ENCODE measurements at regions not wholly inside any gene's neighbourhood (a gene's known extent, or its start where the extent isn't known, plus 50 kb on each side); places are given as distances from the start of the nearest gene placed in this dataset.
"Not testable (repeated sequence)": the region's sequence is repeated elsewhere in the genome, so short reads cannot be mapped to it uniquely, and the experiment has no call there.

- Histone ChIP-seq H3K4me1 (ENCODE audit: control insufficient read depth, insufficient read depth, low read length) (no peaks in the 10 kb centered on the region), H3K4me3 (ENCODE audit: low read length) (no peak overlapping the region), H3K9me3 (ENCODE audit: control insufficient read depth, low read length) (no peaks in the 10 kb centered on the region), H3K9ac (ENCODE audit: low read length) (no peak overlapping the region), H3K27me3 (ENCODE audit: control insufficient read depth, insufficient read depth, low read length) (no peaks in the 10 kb centered on the region), H3K36me3 (ENCODE audit: control insufficient read depth, insufficient read depth, low read length) (no peaks in the 10 kb centered on the region)
Measured at GRCh38 chr3:6697722-6698121, 163.2 kb upstream of the GRM7 start.

GRCh38 chr3:6704817-6705216 lies 156.1 kb upstream of the GRM7 start:
- not testable (repeated sequence) for H3K27me3 ChIP-seq (ENCODE audit: control insufficient read depth, insufficient read depth, low read length); H3K4me3 ChIP-seq (ENCODE audit: low read length); H3K4me1 ChIP-seq (ENCODE audit: control insufficient read depth, insufficient read depth, low read length); H3K36me3 ChIP-seq (ENCODE audit: control insufficient read depth, insufficient read depth, low read length); H3K9ac ChIP-seq (ENCODE audit: low read length); H3K9me3 ChIP-seq (ENCODE audit: control insufficient read depth, low read length)

- H3K4me3 ChIP-seq (ENCODE audit: low read length) = no peak overlapping the region
- no peaks in the 10 kb centered on the region for H3K9me3 ChIP-seq (ENCODE audit: control insufficient read depth, low read length)
- H3K36me3 ChIP-seq (ENCODE audit: control insufficient read depth, insufficient read depth, low read length) = no peaks in the 10 kb centered on the region
- no peaks in the 10 kb centered on the region for H3K4me1 ChIP-seq (ENCODE audit: control insufficient read depth, insufficient read depth, low read length)
- H3K27me3 ChIP-seq (ENCODE audit: control insufficient read depth, insufficient read depth, low read length) = no peaks in the 10 kb centered on the region
- no peak overlapping the region for H3K9ac ChIP-seq (ENCODE audit: low read length)
Measured at GRCh38 chr3:6706777-6707176, 154.1 kb upstream of the GRM7 start.

- no peaks in the 10 kb centered on the region for H3K27me3 ChIP-seq (ENCODE audit: control insufficient read depth, insufficient read depth, low read length)
- no peak overlapping the region for H3K9ac ChIP-seq (ENCODE audit: low read length)
- H3K9me3 ChIP-seq (ENCODE audit: control insufficient read depth, low read length) = no peaks in the 10 kb centered on the region
- no peaks in the 10 kb centered on the region for H3K4me1 ChIP-seq (ENCODE audit: control insufficient read depth, insufficient read depth, low read length)
- no peak overlapping the region for H3K4me3 ChIP-seq (ENCODE audit: low read length)
- no peaks in the 10 kb centered on the region for H3K36me3 ChIP-seq (ENCODE audit: control insufficient read depth, insufficient read depth, low read length)
Measured at GRCh38 chr3:6709178-6709577, 151.7 kb upstream of the GRM7 start.

- Histone ChIP-seq H3K27me3 (ENCODE audit: control insufficient read depth, insufficient read depth, low read length) (no peaks in the 10 kb centered on the region), H3K9me3 (ENCODE audit: control insufficient read depth, low read length) (no peaks in the 10 kb centered on the region), H3K4me1 (ENCODE audit: control insufficient read depth, insufficient read depth, low read length) (no peaks in the 10 kb centered on the region), H3K4me3 (ENCODE audit: low read length) (no peak overlapping the region), H3K36me3 (ENCODE audit: control insufficient read depth, insufficient read depth, low read length) (no peaks in the 10 kb centered on the region), H3K9ac (ENCODE audit: low read length) (no peak overlapping the region)
Measured at GRCh38 chr3:6714962-6715361, 146.0 kb upstream of the GRM7 start.

GRCh38 chr3:6716420-6716819 lies 144.5 kb upstream of the GRM7 start:
- Histone ChIP-seq H3K27me3 (ENCODE audit: control insufficient read depth, insufficient read depth, low read length) (no peaks in the 10 kb centered on the region), H3K4me3 (ENCODE audit: low read length) (no peak overlapping the region), H3K9me3 (ENCODE audit: control insufficient read depth, low read length) (no peaks in the 10 kb centered on the region), H3K9ac (ENCODE audit: low read length) (no peak overlapping the region), H3K4me1 (ENCODE audit: control insufficient read depth, insufficient read depth, low read length) (no peaks in the 10 kb centered on the region), H3K36me3 (ENCODE audit: control insufficient read depth, insufficient read depth, low read length) (no peaks in the 10 kb centered on the region)

- H3K27me3 ChIP-seq (ENCODE audit: control insufficient read depth, insufficient read depth, low read length) = no peaks in the 10 kb centered on the region
- H3K9ac ChIP-seq (ENCODE audit: low read length) = no peak overlapping the region
- no peaks in the 10 kb centered on the region for H3K36me3 ChIP-seq (ENCODE audit: control insufficient read depth, insufficient read depth, low read length)
- H3K4me3 ChIP-seq (ENCODE audit: low read length) = no peak overlapping the region
- no peaks in the 10 kb centered on the region for H3K4me1 ChIP-seq (ENCODE audit: control insufficient read depth, insufficient read depth, low read length)
- no peaks in the 10 kb centered on the region for H3K9me3 ChIP-seq (ENCODE audit: control insufficient read depth, low read length)
Measured at GRCh38 chr3:6717026-6717943, 143.6 kb upstream of the GRM7 start.

- H3K9me3 ChIP-seq (ENCODE audit: control insufficient read depth, low read length) = no peaks in the 10 kb centered on the region
- no peak overlapping the region for H3K4me3 ChIP-seq (ENCODE audit: low read length)
Measured at GRCh38 chr3:6719999-6720398, 140.9 kb upstream of the GRM7 start.

GRCh38 chr3:6721491-6721890 lies 139.4 kb upstream of the GRM7 start:
- H3K4me1 ChIP-seq (ENCODE audit: control insufficient read depth, insufficient read depth, low read length) = no peaks in the 10 kb centered on the region
- H3K9ac ChIP-seq (ENCODE audit: low read length) = no peak overlapping the region
- no peaks in the 10 kb centered on the region for H3K9me3 ChIP-seq (ENCODE audit: control insufficient read depth, low read length)
- no peaks in the 10 kb centered on the region for H3K36me3 ChIP-seq (ENCODE audit: control insufficient read depth, insufficient read depth, low read length)
- no peaks in the 10 kb centered on the region for H3K27me3 ChIP-seq (ENCODE audit: control insufficient read depth, insufficient read depth, low read length)
- no peak overlapping the region for H3K4me3 ChIP-seq (ENCODE audit: low read length)

More at GRCh38 chr3:6719999-6720398, 140.9 kb upstream of the GRM7 start:
- Histone ChIP-seq H3K4me1 (ENCODE audit: control insufficient read depth, insufficient read depth, low read length) (no peaks in the 10 kb centered on the region), H3K9ac (ENCODE audit: low read length) (no peak overlapping the region), H3K36me3 (ENCODE audit: control insufficient read depth, insufficient read depth, low read length) (no peaks in the 10 kb centered on the region), H3K27me3 (ENCODE audit: control insufficient read depth, insufficient read depth, low read length) (no peaks in the 10 kb centered on the region)

GRCh38 chr3:6723205-6723604 lies 137.7 kb upstream of the GRM7 start:
- Histone ChIP-seq H3K4me3 (ENCODE audit: low read length) (no peak overlapping the region), H3K36me3 (ENCODE audit: control insufficient read depth, insufficient read depth, low read length) (no peaks in the 10 kb centered on the region), H3K9me3 (ENCODE audit: control insufficient read depth, low read length) (no peaks in the 10 kb centered on the region), H3K9ac (ENCODE audit: low read length) (no peak overlapping the region), H3K4me1 (ENCODE audit: control insufficient read depth, insufficient read depth, low read length) (no peaks in the 10 kb centered on the region), H3K27me3 (ENCODE audit: control insufficient read depth, insufficient read depth, low read length) (no peaks in the 10 kb centered on the region)

- Histone ChIP-seq H3K9ac (ENCODE audit: low read length) (no peak overlapping the region), H3K4me1 (ENCODE audit: control insufficient read depth, insufficient read depth, low read length) (no peaks in the 10 kb centered on the region), H3K4me3 (ENCODE audit: low read length) (no peak overlapping the region), H3K27me3 (ENCODE audit: control insufficient read depth, insufficient read depth, low read length) (no peaks in the 10 kb centered on the region), H3K36me3 (ENCODE audit: control insufficient read depth, insufficient read depth, low read length) (no peaks in the 10 kb centered on the region), H3K9me3 (ENCODE audit: control insufficient read depth, low read length) (no peaks in the 10 kb centered on the region)
Measured at GRCh38 chr3:6726811-6727210, 134.1 kb upstream of the GRM7 start.

- Histone ChIP-seq H3K4me1 (ENCODE audit: control insufficient read depth, insufficient read depth, low read length) (no peaks in the 10 kb centered on the region), H3K36me3 (ENCODE audit: control insufficient read depth, insufficient read depth, low read length) (no peaks in the 10 kb centered on the region), H3K4me3 (ENCODE audit: low read length) (no peak overlapping the region)
Measured at GRCh38 chr3:6732807-6733206, 128.1 kb upstream of the GRM7 start.

More at GRCh38 chr3:6732807-6733206, 128.1 kb upstream of the GRM7 start:
- no peaks in the 10 kb centered on the region for H3K27me3 ChIP-seq (ENCODE audit: control insufficient read depth, insufficient read depth, low read length)
- no peak overlapping the region for H3K9ac ChIP-seq (ENCODE audit: low read length)
- no peaks in the 10 kb centered on the region for H3K9me3 ChIP-seq (ENCODE audit: control insufficient read depth, low read length)

All from mucosa of stomach (tissue), 1 donor.